Type B pancreatic cell (in vitro differentiated cells): ENCODE measurements at regions not wholly inside any gene's neighbourhood (a gene's known extent, or its start where the extent isn't known, plus 50 kb on each side); places are given as distances from the start of the nearest gene placed in this dataset.

Source experiments
- DNase-seq: peaks from one replicate; pipeline ENCODE4 v3.0.0; 2021; ENCODE audit warnings: mixed read lengths; ENCODE audit not compliant: unreplicated experiment; ENCODE audit errors: extremely low spot score
- H3K27ac Mint-ChIP-seq: 2 replicates; pipeline ENCODE4 v1.8.0; 2021; ENCODE audit warnings: mild to moderate bottlenecking, mixed read lengths
- H3K27me3 Mint-ChIP-seq: 2 replicates; pipeline ENCODE4 v1.8.0; 2021; ENCODE audit warnings: mixed read lengths
- H3K36me3 Mint-ChIP-seq: 2 replicates; pipeline ENCODE4 v1.8.0; 2021; ENCODE audit warnings: mixed read lengths
- H3K4me1 Mint-ChIP-seq: one replicate; pipeline ENCODE4 v1.8.0; 2021; ENCODE audit warnings: mixed read lengths; ENCODE audit not compliant: unreplicated experiment
- H3K4me3 Mint-ChIP-seq: 2 replicates; pipeline ENCODE4 v1.8.0; 2021; ENCODE audit warnings: mild to moderate bottlenecking, mixed read lengths
- H3K9me3 Mint-ChIP-seq: 2 replicates; pipeline ENCODE4 v1.8.0; 2021; ENCODE audit warnings: mixed read lengths
- TF ChIP-seq, protein P1 (sequence below): fragments of 200-600 bp; sonication (generic); conservative IDR thresholded peaks from 2 replicates; pipeline ENCODE4 v1.5.0; 2021; ENCODE audit warnings: antibody characterized with exemption, mild to moderate bottlenecking

DNA sequence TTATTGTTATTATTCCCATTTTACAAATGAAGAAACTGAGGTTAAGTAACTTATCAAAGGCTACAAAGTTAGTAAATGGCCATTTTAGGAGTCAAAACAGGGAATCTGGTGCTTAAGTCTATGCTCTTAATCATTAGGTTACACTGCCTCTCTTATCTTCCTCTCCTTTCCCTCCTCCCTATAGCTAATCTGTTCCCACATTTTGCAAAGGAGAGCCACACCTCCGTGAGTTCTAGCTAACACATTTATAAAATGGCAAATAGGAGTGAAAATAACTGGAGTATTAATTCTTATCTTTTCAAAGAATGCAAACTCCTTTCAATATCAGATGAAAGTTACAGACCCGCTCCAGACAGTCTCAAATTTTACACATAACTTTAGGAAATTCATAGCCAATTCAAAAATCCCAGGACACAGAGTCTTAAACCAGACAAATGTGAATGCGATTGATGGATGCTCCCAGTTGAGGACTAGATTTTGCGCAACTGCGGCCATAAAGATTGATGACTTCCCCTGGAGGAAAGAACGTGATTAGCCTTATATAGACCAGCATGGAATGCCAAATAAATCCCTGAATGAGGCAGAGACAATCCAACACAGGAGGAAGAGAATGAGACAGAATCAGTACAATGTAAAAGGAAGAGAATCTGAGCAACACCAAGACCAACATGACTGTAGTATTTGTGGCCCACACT lies 225.0 kb upstream of the ARID2 start:
- H3K27ac Mint-ChIP-seq = no peak overlapping the region
- TF ChIP-seq, protein P1, sequence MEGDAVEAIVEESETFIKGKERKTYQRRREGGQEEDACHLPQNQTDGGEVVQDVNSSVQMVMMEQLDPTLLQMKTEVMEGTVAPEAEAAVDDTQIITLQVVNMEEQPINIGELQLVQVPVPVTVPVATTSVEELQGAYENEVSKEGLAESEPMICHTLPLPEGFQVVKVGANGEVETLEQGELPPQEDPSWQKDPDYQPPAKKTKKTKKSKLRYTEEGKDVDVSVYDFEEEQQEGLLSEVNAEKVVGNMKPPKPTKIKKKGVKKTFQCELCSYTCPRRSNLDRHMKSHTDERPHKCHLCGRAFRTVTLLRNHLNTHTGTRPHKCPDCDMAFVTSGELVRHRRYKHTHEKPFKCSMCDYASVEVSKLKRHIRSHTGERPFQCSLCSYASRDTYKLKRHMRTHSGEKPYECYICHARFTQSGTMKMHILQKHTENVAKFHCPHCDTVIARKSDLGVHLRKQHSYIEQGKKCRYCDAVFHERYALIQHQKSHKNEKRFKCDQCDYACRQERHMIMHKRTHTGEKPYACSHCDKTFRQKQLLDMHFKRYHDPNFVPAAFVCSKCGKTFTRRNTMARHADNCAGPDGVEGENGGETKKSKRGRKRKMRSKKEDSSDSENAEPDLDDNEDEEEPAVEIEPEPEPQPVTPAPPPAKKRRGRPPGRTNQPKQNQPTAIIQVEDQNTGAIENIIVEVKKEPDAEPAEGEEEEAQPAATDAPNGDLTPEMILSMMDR = no peak
- H3K27me3 Mint-ChIP-seq = no peaks in the 10 kb centered on the region
- H3K9me3 Mint-ChIP-seq = peaks cover 6% of the 10 kb centered on the region
- no peaks in the 10 kb centered on the region for H3K36me3 Mint-ChIP-seq
- no peak overlapping the region for H3K4me3 Mint-ChIP-seq
- no peak for DNase-seq
- no peaks in the 10 kb centered on the region for H3K4me1 Mint-ChIP-seq

DNA sequence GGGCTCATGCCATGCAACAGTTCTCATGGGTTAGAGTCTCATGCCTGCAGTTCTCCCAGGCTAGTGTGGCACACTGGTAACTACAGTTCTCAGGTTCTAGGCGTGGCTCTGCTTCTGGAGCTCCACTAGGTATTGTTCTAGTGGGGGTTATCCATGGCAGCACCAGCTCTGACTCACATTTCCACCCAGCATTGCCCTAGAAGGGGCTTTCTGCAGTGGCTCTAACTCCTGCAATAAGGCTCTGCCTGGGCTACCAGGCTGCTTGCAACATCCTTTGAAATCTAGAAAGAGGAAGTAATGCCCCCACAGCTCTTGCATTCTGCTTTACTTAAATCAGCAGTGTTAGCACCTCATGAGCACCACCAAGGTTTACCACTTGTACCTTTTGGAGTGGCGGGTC lies 220.3 kb upstream of the ARID2 start:
- no peak overlapping the region for H3K27ac Mint-ChIP-seq
- no peak for DNase-seq
- no peaks in the 10 kb centered on the region for H3K27me3 Mint-ChIP-seq
- H3K4me3 Mint-ChIP-seq = no peak overlapping the region
- H3K4me1 Mint-ChIP-seq = no peaks in the 10 kb centered on the region
- H3K36me3 Mint-ChIP-seq = no peaks in the 10 kb centered on the region
- peaks cover 6% of the 10 kb centered on the region for H3K9me3 Mint-ChIP-seq
- TF ChIP-seq, protein P1 = no peak

DNA sequence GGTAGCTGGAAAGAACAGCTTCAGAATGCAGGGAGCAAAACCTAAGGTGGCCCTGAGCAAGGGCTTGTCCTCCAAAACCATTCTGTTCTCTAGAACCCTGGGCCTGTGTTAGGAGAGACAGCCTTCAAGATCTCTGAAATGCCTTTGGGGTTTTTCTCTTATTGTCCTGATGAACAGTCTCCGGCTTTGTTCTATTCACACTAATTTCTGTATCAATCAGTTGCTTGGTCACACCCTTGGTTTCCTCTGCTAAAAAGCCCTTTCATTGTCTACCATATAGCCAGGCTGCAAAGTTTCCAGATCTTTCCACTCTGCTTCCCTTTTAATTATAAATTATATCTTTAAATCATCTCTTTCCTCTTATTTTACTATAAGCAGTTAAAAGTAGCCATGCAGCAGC lies 219.9 kb upstream of the ARID2 start:
- Mint-ChIP-seq H3K27me3 (no peaks in the 10 kb centered on the region), H3K27ac (no peak overlapping the region), H3K4me1 (no peaks in the 10 kb centered on the region), H3K36me3 (no peaks in the 10 kb centered on the region), H3K9me3 (peaks cover 6% of the 10 kb centered on the region), H3K4me3 (no peak overlapping the region)
- no peak for DNase-seq
- TF ChIP-seq, protein P1 = no peak

DNA sequence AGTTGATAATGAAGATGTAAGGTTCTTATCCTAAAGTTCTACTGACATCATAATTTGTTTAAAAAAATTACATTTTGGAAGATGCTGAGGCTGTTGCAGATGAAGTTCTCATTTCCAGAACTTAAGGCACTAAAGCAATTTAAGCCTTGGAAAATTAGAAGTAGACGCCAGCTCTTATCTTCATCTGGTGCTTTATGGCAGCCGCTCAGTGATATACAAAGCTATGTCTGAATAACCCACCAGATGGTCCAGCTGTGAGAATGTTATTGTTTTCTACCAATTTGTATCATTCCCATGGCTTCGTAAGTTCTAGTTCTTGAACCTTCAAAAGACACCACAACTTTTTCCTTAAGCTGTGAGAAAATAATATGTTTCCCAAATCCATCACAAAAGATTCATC lies 212.1 kb upstream of the ARID2 start:
- no peak for DNase-seq
- H3K36me3 Mint-ChIP-seq = no peaks in the 10 kb centered on the region
- no peaks in the 10 kb centered on the region for H3K4me1 Mint-ChIP-seq
- no peaks in the 10 kb centered on the region for H3K27me3 Mint-ChIP-seq
- TF ChIP-seq, protein P1 = no peak
- no peak overlapping the region for H3K4me3 Mint-ChIP-seq
- no peaks in the 10 kb centered on the region for H3K9me3 Mint-ChIP-seq
- no peak overlapping the region for H3K27ac Mint-ChIP-seq

DNA sequence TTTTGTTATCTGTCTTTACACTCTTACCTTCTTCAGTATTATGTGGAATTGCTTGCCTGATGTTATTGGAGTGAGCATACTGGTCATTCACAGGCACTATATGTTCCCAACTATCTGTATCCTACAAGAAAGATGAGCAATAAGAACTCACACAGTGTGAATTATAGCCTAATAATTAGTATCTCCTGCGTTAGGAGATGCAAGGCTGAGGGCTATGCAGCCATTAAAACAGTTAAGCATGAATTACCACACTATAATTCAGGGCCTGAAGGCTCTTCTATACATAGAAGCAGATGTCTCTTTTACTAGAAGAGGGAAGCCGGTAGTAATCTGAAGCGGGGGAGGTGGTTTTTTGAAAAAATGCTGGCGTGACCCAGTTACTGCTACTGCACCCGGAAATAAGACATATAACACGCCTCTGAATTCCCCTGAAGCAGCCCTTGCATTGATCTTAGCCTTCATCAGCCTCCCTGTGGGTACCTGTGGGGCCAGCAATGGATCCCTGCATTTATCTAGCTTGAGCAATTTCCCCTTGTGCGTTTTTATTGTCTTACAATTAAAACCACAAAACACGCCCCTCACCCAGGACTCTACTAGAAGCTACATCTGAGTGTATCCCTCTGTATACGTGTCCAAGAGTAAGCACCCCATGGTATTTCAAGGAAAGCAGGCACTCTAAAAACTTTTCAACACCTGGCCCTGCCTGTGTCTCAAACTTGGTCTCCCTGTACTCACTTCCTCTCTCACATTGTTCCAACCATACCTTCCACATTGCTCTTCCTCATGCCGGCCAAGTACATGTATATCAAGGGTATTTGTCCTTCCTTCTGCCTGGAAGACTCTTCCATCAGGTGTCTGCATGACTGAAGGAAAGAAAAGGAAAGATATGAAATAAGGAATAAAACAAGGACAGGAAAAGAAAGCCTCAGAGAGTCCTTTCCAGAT lies 210.9 kb upstream of the ARID2 start:
- H3K27me3 Mint-ChIP-seq = no peaks in the 10 kb centered on the region
- H3K4me3 Mint-ChIP-seq = no peak overlapping the region
- no peaks in the 10 kb centered on the region for H3K36me3 Mint-ChIP-seq
- DNase-seq = no peak
- no peaks in the 10 kb centered on the region for H3K4me1 Mint-ChIP-seq
- TF ChIP-seq, protein P1 = no peak
- H3K9me3 Mint-ChIP-seq = peaks cover 5% of the 10 kb centered on the region
- no peak overlapping the region for H3K27ac Mint-ChIP-seq
